Stimulated activated naive CD4-positive, alpha-beta T cell (primary cell): ENCODE measurements at regions not wholly inside any gene's neighbourhood (a gene's known extent, or its start where the extent isn't known, plus 50 kb on each side); places are given as distances from the start of the nearest gene placed in this dataset.

Source experiments
- DNase-seq, 6 experiments: peaks; one replicate each; lab custom pipeline; 2025; lab: John Stamatoyannopoulos, UW

- no peak for DNase-seq
Observed at GRCh38 chr3:107068980-107069379, 308.3 kb upstream of the CCDC54 start.

DNA sequence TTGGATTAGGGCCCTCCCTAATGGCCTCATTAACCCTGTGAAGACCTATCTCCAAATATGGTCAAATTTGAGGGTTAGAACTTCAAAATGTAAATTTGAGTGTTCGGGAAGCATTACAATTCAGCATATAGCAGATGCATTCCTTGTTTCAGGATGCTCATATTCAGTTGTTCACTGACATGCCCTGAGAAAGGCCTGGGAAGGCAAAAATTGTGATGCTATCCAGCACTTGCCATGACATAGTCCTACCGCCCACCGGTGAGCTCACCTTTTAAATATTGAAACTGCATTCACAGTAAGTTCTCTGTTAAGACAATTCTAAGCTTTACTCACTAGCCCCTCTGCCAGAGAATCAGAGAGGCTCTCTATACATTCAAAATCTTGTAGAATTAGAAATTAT is 300.3 kb upstream of the CCDC54 start:
- no peak for DNase-seq

DNA sequence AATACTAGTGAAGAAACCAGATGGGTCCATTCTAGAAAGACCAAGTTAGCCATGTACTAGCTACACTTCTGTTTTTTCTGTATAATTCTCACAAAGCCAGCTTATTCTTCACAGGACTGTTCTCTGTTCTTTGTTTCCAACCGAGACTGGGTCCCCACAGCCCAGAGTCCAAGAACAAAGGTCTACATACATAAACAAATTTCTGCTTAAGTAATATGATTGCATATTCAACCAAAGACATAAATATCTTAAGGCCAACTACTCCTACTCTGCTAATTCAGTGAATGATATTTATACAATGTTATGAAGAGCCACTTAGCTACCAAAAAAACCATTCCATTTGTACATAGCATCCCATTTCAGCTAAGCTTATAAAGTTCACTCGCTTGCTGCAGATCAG is 299.8 kb upstream of the CCDC54 start:
- no peak for DNase-seq

DNA sequence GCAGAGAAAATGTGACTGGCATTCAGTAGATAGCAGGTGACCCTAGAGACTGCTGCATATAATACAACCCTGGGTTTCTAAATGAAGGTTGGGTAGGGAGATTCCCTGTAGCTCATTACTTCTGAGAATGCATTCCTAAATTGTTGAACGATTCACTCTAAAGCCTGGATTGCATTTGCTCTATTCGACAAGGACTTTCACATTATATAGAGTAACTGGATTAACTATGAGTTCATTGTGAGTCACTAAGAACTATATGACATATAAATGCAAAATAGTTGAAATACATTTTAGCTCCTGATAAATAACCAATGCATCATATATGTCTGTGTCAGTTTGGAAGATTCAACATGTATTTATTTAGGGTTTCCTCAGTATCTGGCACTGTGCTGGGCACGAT is 294.7 kb upstream of the CCDC54 start:
- DNase-seq, result no peak

- DNase-seq, result no peak
Observed at GRCh38 chr3:107085261-107085660, 292.0 kb upstream of the CCDC54 start.

- DNase-seq, result no peak
Observed at GRCh38 chr3:107092121-107092520, 285.1 kb upstream of the CCDC54 start.

- DNase-seq, result no peak
Observed at GRCh38 chr3:107098864-107099263, 278.4 kb upstream of the CCDC54 start.

DNA sequence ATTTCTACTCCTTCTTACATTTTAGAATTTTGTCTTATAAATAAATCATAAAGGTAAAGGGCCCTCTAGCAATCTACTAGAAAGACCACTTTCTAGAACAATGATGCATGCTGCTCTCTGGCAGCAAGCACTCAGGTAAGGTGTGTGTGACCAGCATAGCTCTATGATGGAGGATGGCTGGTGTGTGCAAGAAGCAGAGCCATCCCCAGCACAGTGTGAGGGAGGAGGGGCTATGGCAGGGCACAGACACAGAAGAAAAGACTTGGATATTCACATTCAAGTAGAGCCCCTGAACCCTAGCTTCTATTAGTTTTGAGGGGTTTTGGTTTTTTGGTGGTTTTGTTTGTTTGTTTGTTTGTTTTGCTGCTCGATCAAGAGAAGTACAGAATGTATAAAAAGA is 277.1 kb upstream of the CCDC54 start:
- no peak for DNase-seq

DNA sequence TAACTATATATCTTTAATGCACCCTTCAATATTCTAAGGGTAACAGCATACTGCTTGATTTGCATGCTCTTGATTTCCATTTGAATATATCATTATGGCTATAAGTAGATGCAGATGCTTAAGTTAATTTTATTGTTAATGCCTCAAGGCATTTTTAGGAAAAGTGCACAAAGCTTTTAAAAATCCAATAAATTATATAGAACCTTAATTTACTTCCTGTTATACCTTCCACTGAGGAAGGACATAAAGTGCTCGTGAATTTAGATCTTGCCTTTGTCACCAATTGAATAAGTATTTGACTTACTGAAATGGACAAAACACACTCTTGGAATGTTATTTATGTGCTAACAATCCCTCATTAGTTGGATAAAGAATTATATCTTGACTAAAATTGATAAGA is 276.7 kb upstream of the CCDC54 start:
- DNase-seq, result no peak

DNA sequence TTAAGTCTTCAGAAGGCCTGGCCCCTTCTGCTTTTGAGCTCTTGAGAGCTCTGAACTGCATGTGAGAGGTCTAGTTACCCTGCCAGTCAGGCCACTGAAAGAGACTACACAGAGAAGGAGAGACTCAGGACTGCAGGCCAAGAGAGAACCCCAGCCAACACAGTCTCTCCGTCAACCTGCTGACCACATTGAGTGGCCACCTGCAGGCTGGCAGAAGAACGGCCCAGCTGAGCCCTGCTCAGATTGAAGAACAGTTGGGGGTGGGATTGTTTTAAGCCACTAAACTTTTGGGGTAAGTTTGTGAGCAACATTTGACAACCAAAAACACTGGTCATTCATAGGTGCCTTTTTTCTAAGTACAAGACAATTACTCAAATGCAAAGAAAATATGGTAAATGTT is 273.5 kb upstream of the CCDC54 start:
- no peak for DNase-seq

- no peak for DNase-seq
Observed at GRCh38 chr3:107106316-107106715, 270.9 kb upstream of the CCDC54 start.

DNA sequence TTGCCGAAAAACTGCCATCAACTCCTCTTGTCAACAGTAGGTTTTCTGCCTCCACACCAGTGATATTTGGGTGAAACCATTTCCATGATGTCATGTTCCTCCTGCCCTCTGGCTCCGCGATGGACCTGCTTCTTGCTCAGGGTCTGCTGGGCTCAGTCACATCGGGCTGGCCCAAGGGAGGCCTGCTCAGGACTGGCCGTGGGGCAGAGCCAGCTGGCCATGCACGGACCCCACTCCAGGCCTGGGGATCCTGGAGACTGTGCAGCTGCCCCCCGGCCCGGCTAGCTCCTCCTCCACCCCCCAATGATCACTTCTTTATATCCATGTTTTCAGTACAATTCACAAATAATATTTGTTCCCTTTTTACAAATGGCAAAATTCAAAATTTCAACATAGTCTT is 270.3 kb upstream of the CCDC54 start:
- DNase-seq, result no peak

DNA sequence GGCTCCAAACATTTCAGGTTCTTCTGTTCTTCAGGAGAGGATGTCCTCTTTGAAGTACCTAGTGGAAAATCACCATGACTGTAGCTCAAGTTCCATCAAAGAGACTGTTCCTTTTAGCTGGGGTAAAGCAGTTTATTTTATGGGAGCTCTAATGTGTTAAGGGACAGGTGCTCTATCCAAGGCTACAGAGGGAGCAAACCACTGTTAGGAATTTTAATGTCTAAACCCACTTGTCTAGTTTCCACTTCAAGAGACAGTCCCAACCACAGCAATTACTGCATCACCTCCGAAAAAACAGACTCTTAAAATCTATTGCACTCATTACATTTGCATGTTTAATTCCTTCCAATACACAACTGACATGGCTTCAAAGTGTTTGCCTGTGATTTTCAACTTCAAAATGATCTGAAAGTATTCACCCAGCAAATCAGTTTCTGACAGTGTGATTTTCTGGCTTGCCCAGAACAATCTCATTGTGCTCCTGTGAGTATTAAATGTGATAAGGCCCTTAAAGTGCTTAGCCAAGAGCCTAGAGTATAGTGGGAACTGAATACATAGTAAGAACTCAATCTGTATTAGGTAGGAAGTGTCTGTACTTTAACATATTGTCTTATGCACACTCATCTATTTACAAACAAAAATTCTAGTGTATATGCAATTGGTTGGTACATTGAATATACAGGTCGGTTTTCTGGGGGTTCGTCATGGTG is 266.5 kb upstream of the CCDC54 start:
- DNase-seq, result no peak

DNA sequence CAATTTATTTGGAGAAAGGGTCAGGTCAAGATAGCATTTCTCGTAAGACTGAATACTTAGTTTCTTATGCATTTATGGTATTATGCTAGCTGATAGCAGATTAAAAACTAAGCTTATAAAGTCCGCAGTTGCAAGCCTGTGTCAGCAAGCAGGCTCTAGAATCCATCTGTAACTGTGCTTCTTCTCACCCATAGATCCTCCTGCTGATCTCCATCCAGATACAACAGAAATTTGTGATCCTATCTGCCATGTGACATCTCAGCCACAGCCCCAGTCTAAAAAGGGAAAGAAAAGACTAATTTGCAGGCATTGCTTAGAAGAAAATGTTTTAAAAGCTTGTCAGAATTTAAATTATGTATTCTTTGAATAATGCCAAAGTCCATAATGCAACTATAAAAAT is 265.4 kb upstream of the CCDC54 start:
- no peak for DNase-seq

DNA sequence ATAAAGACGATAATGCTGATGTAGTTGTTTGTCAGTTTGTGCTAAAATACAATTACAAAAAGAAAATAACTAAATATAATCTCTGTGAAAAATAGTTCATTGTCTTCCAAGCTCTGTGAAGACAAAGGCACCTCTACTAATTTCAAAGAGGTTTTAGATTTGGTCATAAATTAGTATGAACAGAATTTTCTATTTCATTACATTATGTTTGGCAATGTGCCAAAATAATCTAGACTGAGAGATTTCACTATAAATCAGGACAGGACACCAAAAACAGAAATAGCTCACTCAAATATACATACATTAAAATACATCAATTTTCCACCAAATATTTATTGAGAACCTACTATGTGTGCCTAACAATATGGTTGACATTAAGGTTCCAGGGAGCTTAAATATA is 264.9 kb upstream of the CCDC54 start:
- no peak for DNase-seq

- no peak for DNase-seq
Observed at GRCh38 chr3:107116251-107116650, 261.0 kb upstream of the CCDC54 start.

GRCh38 chr3:107117156-107117555 is 260.1 kb upstream of the CCDC54 start:
- DNase-seq, result no peak

- no peak for DNase-seq
Observed at GRCh38 chr3:107117922-107118536, 259.2 kb upstream of the CCDC54 start.

GRCh38 chr3:107124885-107125284 is 252.4 kb upstream of the CCDC54 start:
- DNase-seq, result no peak

DNA sequence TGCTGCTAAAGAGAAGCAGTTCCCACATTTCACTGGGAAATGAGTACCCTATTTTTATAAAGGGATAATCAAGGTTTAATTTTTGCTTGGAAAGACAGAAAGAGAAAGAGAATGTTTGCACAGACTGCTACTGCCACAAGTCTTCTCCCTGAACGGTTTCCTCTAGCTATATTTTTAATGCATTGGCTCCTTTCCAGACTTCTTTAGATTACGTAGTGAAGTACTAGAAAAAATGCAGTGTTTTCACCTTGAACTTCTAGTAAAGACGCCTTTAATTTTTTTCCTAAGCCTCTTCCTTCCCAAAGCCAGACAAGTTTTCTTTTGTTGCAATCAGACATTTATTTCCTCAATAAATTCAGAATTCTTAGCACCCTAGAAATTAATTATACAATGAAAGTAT is 248.3 kb upstream of the CCDC54 start:
- no peak for DNase-seq

- no peak for DNase-seq
Observed at GRCh38 chr3:107130089-107130700, 247.0 kb upstream of the CCDC54 start.

DNA sequence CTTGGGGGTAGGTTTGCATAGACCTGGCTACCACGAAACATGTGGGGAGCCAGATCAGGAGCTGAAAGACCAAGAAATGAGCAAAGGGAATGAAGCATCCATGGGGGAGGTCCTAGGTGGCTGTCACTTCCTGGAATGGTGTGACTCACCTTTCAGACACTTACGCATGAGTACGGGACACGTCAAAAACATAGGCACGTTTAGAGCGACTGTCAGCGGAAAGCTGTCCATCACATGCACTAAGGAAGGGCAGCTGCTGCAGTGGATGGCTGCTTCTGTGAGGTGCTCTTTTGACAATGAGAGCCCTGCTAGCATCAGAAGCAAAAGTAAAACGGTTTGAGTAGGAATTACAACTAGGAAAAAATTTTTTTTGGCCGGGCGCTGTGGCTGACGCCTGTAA is 244.6 kb upstream of the CCDC54 start:
- no peak for DNase-seq

GRCh38 chr3:107133891-107134290 is 243.3 kb upstream of the CCDC54 start:
- no peak for DNase-seq

- DNase-seq, result no peak
Observed at GRCh38 chr3:107142171-107142570, 235.1 kb upstream of the CCDC54 start.
